ENCODE measurements at regions not wholly inside any gene's neighbourhood (a gene's known extent, or its start where the extent isn't known, plus 50 kb on each side); places are given as distances from the start of the nearest gene placed in this dataset.

- H3K4me1 Mint-ChIP-seq, result no peaks in the 10 kb centered on the region
- no peak for TF ChIP-seq CTCF (IDR thresholded peaks at IDR 0.05)
- no peak for DNase-seq
- no peak overlapping the region for H3K4me3 Mint-ChIP-seq
- H3K27me3 Mint-ChIP-seq (ENCODE audit: low read depth, poor library complexity), result no peaks in the 10 kb centered on the region
- H3K36me3 Mint-ChIP-seq (ENCODE audit: low read depth), result no peaks in the 10 kb centered on the region
- H3K9me3 Mint-ChIP-seq, result peaks cover 4% of the 10 kb centered on the region
- no peak overlapping the region for H3K27ac Mint-ChIP-seq
Observed at GRCh38 chr20:60729135-60729900, 522.7 kb upstream of the CDH4 start.

GRCh38 chr20:60732322-60732721 lies 519.7 kb upstream of the CDH4 start:
- Mint-ChIP-seq H3K27ac (no peak overlapping the region), H3K27me3 (ENCODE audit: low read depth, poor library complexity) (no peaks in the 10 kb centered on the region), H3K4me1 (no peaks in the 10 kb centered on the region), H3K36me3 (ENCODE audit: low read depth) (no peaks in the 10 kb centered on the region), H3K9me3 (peaks cover 4% of the 10 kb centered on the region), H3K4me3 (no peak overlapping the region)
- no peak for TF ChIP-seq CTCF (IDR thresholded peaks at IDR 0.05)
- no peak for DNase-seq

GRCh38 chr20:60748086-60748485 lies 504.0 kb upstream of the CDH4 start:
- no peak overlapping the region for H3K27ac Mint-ChIP-seq
- peaks cover 9% of the 10 kb centered on the region for H3K9me3 Mint-ChIP-seq
- H3K4me3 Mint-ChIP-seq, result no peak overlapping the region
- peaks cover 15% of the 10 kb centered on the region for H3K4me1 Mint-ChIP-seq
- DNase-seq, result no peak
- no peak for TF ChIP-seq CTCF (IDR thresholded peaks at IDR 0.05)
- H3K36me3 Mint-ChIP-seq (ENCODE audit: low read depth), result no peaks in the 10 kb centered on the region
- H3K27me3 Mint-ChIP-seq (ENCODE audit: low read depth, poor library complexity), result peaks cover 8% of the 10 kb centered on the region

- no peak for TF ChIP-seq CTCF (IDR thresholded peaks at IDR 0.05)
- H3K9me3 Mint-ChIP-seq, result peaks cover 8% of the 10 kb centered on the region
- peaks cover 17% of the 10 kb centered on the region for H3K4me1 Mint-ChIP-seq
- H3K36me3 Mint-ChIP-seq (ENCODE audit: low read depth), result no peaks in the 10 kb centered on the region
- no peak overlapping the region for H3K4me3 Mint-ChIP-seq
- no peak overlapping the region for H3K27ac Mint-ChIP-seq
- peaks cover 8% of the 10 kb centered on the region for H3K27me3 Mint-ChIP-seq (ENCODE audit: low read depth, poor library complexity)
- DNase-seq, result no peak
Observed at GRCh38 chr20:60749804-60750602, 502.1 kb upstream of the CDH4 start.

DNA sequence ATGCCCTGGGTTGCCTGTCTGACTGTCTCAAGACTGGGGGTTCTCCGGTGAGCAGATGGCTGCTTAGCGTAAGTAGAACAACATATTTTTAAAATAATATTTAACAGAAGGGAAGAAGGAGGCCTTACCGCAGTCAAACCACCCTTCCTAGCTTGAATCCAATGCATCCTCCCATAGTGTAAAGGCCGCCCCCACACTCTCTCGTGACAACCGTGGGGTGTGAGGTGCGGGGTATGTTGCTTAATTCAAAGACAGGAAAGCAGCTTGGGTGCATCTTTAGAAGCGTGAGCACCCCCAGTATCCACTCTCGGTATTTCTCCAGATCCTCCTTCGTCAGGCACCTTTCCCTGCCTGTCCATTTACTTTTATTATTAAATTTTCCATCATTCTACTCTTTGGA lies 501.2 kb upstream of the CDH4 start:
- Mint-ChIP-seq H3K36me3 (ENCODE audit: low read depth) (no peaks in the 10 kb centered on the region), H3K27me3 (ENCODE audit: low read depth, poor library complexity) (peaks cover 8% of the 10 kb centered on the region), H3K4me1 (peaks cover 17% of the 10 kb centered on the region), H3K4me3 (no peak overlapping the region), H3K9me3 (peaks cover 8% of the 10 kb centered on the region), H3K27ac (no peak overlapping the region)
- no peak for TF ChIP-seq CTCF (IDR thresholded peaks at IDR 0.05)
- DNase-seq, result no peak
